AG09309 (cell line): ENCODE measurements at regions not wholly inside any gene's neighbourhood (a gene's known extent, or its start where the extent isn't known, plus 50 kb on each side); places are given as distances from the start of the nearest gene placed in this dataset.

Source experiments
- DNase-seq: peaks from one replicate; pipeline ENCODE4 v3.0.0-alpha.2; 2010; ENCODE audit warnings: low read depth
- H3K4me3 ChIP-seq: 2 replicates; pipeline ENCODE4 v1.5.1; 2011; ENCODE audit warnings: mild to moderate bottlenecking, low read depth, low read length, moderate library complexity; ENCODE audit not compliant: control insufficient read depth
- TF ChIP-seq, protein P1 (sequence below): IDR thresholded peaks from 2 replicates; pipeline ENCODE4 v1.5.1; 2011; ENCODE audit warnings: mild to moderate bottlenecking, low read depth, low read length, inconsistent platforms; ENCODE audit not compliant: insufficient read depth, control insufficient read depth; ENCODE audit errors: missing control alignments

DNA sequence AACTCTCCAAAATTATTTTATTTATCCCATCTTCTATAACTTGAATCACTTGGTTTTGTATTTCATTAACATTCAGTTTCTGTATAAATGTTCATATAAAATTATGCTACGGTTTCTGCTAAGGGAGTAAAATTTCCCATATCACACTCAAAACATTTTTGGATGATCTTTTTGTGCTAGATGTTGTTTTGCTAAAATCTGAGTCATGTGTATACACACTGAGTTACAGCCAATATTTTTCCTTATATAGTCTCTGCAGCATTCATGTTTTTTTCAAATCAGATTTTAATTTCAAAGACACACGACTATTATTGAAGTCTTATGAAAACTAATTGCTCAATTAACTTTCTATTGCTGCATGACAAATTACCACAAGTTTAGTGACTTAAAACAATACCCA is 54.3 kb upstream of the SLC2A12 start:
- no peak for DNase-seq
- TF ChIP-seq, protein P1, sequence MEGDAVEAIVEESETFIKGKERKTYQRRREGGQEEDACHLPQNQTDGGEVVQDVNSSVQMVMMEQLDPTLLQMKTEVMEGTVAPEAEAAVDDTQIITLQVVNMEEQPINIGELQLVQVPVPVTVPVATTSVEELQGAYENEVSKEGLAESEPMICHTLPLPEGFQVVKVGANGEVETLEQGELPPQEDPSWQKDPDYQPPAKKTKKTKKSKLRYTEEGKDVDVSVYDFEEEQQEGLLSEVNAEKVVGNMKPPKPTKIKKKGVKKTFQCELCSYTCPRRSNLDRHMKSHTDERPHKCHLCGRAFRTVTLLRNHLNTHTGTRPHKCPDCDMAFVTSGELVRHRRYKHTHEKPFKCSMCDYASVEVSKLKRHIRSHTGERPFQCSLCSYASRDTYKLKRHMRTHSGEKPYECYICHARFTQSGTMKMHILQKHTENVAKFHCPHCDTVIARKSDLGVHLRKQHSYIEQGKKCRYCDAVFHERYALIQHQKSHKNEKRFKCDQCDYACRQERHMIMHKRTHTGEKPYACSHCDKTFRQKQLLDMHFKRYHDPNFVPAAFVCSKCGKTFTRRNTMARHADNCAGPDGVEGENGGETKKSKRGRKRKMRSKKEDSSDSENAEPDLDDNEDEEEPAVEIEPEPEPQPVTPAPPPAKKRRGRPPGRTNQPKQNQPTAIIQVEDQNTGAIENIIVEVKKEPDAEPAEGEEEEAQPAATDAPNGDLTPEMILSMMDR, result no peak

DNA sequence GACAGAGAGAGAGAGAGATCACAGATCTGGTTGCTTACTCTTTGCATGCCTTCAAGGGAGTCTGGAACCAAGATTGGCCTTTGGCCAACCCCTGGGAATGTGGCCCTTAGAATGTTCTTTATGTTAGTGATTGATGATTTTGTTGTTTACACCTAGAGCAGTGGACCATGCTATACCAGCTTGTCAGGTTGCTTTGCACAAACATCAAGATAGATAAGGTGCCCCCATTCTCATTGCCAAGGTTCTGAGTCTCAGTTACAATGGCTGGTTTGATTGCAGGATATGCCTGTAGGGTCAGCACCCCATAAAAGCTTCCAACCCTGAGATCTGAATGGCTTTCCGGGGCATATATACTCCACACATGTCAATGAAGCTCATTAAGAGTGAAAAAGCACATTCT is 53.5 kb upstream of the SLC2A12 start:
- H3K4me3 ChIP-seq, result no peak overlapping the region
- no peak for DNase-seq
- TF ChIP-seq, protein P1, result no peak

More for the DNA sequence above, 54.3 kb upstream of the SLC2A12 start:
- H3K4me3 ChIP-seq, result no peak overlapping the region

DNA sequence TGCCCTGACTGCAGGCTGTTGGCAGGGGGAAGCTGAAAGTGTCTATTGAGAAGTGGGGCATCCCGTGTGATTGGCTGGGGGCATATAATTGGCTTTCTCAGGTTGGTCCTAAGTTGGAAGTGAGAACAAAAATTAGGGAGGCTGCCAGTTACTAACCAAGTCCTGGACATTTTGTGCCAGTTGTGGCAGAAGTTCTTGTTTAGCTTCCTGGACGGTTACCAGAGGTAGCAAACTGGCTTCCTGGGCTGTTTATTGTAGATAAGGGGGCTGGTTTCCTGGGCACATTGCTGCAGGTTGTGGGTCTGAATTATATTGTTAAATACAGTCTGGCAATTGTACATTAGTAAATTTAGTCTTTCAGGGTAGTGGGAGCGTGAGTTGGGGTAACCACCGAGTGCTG is 50.6 kb upstream of the SLC2A12 start:
- DNase-seq, result no peak
- TF ChIP-seq, protein P1, result no peak
- H3K4me3 ChIP-seq, result no peak overlapping the region
